Nephron progenitor cell (in vitro differentiated cells): ENCODE measurements at regions not wholly inside any gene's neighbourhood (a gene's known extent, or its start where the extent isn't known, plus 50 kb on each side); places are given as distances from the start of the nearest gene placed in this dataset.

Experiments used
- DNase-seq: peaks from one replicate; pipeline ENCODE4 v3.0.0; 2021
- H3K27ac Mint-ChIP-seq: 2 replicates; pipeline ENCODE4 v1.8.0; 2021; ENCODE audit warnings: mild to moderate bottlenecking, moderate library complexity, mixed read lengths
- H3K27me3 Mint-ChIP-seq: 2 replicates; pipeline ENCODE4 v1.8.0; 2021; ENCODE audit warnings: mild to moderate bottlenecking, low read depth, mixed read lengths; ENCODE audit not compliant: poor library complexity
- H3K36me3 Mint-ChIP-seq: 2 replicates; pipeline ENCODE4 v1.8.0; 2021; ENCODE audit warnings: low read depth, mixed read lengths
- H3K4me1 Mint-ChIP-seq: 2 replicates; pipeline ENCODE4 v1.8.0; 2021; ENCODE audit warnings: mixed read lengths
- H3K4me3 Mint-ChIP-seq: 2 replicates; pipeline ENCODE4 v1.8.0; 2021; ENCODE audit warnings: mild to moderate bottlenecking, moderate library complexity, mixed read lengths
- H3K9me3 Mint-ChIP-seq: 2 replicates; pipeline ENCODE4 v1.8.0; 2021; ENCODE audit warnings: mild to moderate bottlenecking, moderate library complexity, mixed read lengths
- CTCF ChIP-seq: fragments of 200-600 bp; sonication (generic); IDR thresholded peaks from 2 replicates; pipeline ENCODE4 v1.5.0; 2021; ENCODE audit warnings: antibody characterized with exemption

GRCh38 chr12:40597133-40597532 is 95.1 kb upstream of the CNTN1 start:
- H3K9me3 Mint-ChIP-seq = no peaks in the 10 kb centered on the region

GRCh38 chr12:40598073-40598472 is 94.2 kb upstream of the CNTN1 start:
- TF ChIP-seq CTCF = no peak
- no peak overlapping the region for H3K27ac Mint-ChIP-seq
- no peaks in the 10 kb centered on the region for H3K36me3 Mint-ChIP-seq
- no peak for DNase-seq
- no peak overlapping the region for H3K4me3 Mint-ChIP-seq
- no peaks in the 10 kb centered on the region for H3K9me3 Mint-ChIP-seq
- no peaks in the 10 kb centered on the region for H3K4me1 Mint-ChIP-seq
- H3K27me3 Mint-ChIP-seq = peaks cover 5% of the 10 kb centered on the region

More at GRCh38 chr12:40597133-40597532, 95.1 kb upstream of the CNTN1 start:
- TF ChIP-seq CTCF = no peak
- Mint-ChIP-seq H3K4me1 (no peaks in the 10 kb centered on the region), H3K4me3 (no peak overlapping the region), H3K36me3 (no peaks in the 10 kb centered on the region), H3K27me3 (peaks cover 5% of the 10 kb centered on the region), H3K27ac (no peak overlapping the region)
- DNase-seq = no peak

GRCh38 chr12:40602562-40602961 is 89.7 kb upstream of the CNTN1 start:
- Mint-ChIP-seq H3K36me3 (no peaks in the 10 kb centered on the region), H3K9me3 (peaks cover 11% of the 10 kb centered on the region), H3K27ac (no peak overlapping the region), H3K4me3 (no peak overlapping the region), H3K4me1 (no peaks in the 10 kb centered on the region), H3K27me3 (no peaks in the 10 kb centered on the region)
- DNase-seq = no peak
- TF ChIP-seq CTCF = no peak

GRCh38 chr12:40614923-40615322 is 77.3 kb upstream of the CNTN1 start:
- no peak for DNase-seq
- H3K4me1 Mint-ChIP-seq = no peaks in the 10 kb centered on the region
- no peak for TF ChIP-seq CTCF
- H3K9me3 Mint-ChIP-seq = peaks cover 5% of the 10 kb centered on the region
- H3K36me3 Mint-ChIP-seq = no peaks in the 10 kb centered on the region
- no peak overlapping the region for H3K27ac Mint-ChIP-seq
- no peaks in the 10 kb centered on the region for H3K27me3 Mint-ChIP-seq
- no peak overlapping the region for H3K4me3 Mint-ChIP-seq

GRCh38 chr12:40615590-40615989 is 76.6 kb upstream of the CNTN1 start:
- Mint-ChIP-seq H3K36me3 (no peaks in the 10 kb centered on the region), H3K4me3 (no peak overlapping the region), H3K27me3 (no peaks in the 10 kb centered on the region), H3K27ac (no peak overlapping the region), H3K9me3 (no peaks in the 10 kb centered on the region), H3K4me1 (no peaks in the 10 kb centered on the region)
- no peak for DNase-seq
- no peak for TF ChIP-seq CTCF

GRCh38 chr12:40616383-40616915 is 75.8 kb upstream of the CNTN1 start:
- H3K4me3 Mint-ChIP-seq = no peak overlapping the region
- no peaks in the 10 kb centered on the region for H3K4me1 Mint-ChIP-seq
- no peaks in the 10 kb centered on the region for H3K27me3 Mint-ChIP-seq
- H3K9me3 Mint-ChIP-seq = no peaks in the 10 kb centered on the region
- no peak for TF ChIP-seq CTCF
- no peak overlapping the region for H3K27ac Mint-ChIP-seq
- no peaks in the 10 kb centered on the region for H3K36me3 Mint-ChIP-seq
- DNase-seq = no peak
